GM18873 (cell line): ENCODE measurements at regions not wholly inside any gene's neighbourhood (a gene's known extent, or its start where the extent isn't known, plus 50 kb on each side); places are given as distances from the start of the nearest gene placed in this dataset.

Source experiments
- ATAC-seq: cut with Tn5 transposase; IDR thresholded peaks from one replicate; pipeline ENCODE4 v1.9.1; 2021; ENCODE audit warnings: mild to moderate bottlenecking, moderate library complexity, moderate number of reproducible peaks; ENCODE audit not compliant: unreplicated experiment, low FRiP score

GRCh38 chr10:129236274-129236691 is 230.8 kb upstream of the MGMT start:
- ATAC-seq: no peak

GRCh38 chr10:129241461-129241860 is 225.6 kb upstream of the MGMT start:
- ATAC-seq: no peak

GRCh38 chr10:129244298-129244697 is 222.7 kb upstream of the MGMT start:
- ATAC-seq: no peak

GRCh38 chr10:129244757-129245156 is 222.3 kb upstream of the MGMT start:
- ATAC-seq: no peak

GRCh38 chr10:129253161-129253864 is 213.7 kb upstream of the MGMT start:
- no peak for ATAC-seq

- no peak for ATAC-seq
Measured at GRCh38 chr10:129253865-129254179, 213.2 kb upstream of the MGMT start.

GRCh38 chr10:129258283-129258923 is 208.6 kb upstream of the MGMT start:
- ATAC-seq: no peak

GRCh38 chr10:129259128-129259815 is 207.8 kb upstream of the MGMT start:
- ATAC-seq: no peak

- no peak for ATAC-seq
Measured at GRCh38 chr10:129272176-129272575, 194.9 kb upstream of the MGMT start.

GRCh38 chr10:129272866-129273650 is 194.0 kb upstream of the MGMT start:
- no peak for ATAC-seq

GRCh38 chr10:129273860-129274259 is 193.2 kb upstream of the MGMT start:
- ATAC-seq: no peak

- no peak for ATAC-seq
Measured at GRCh38 chr10:129274748-129275474, 192.1 kb upstream of the MGMT start.

GRCh38 chr10:129275886-129276285 is 191.2 kb upstream of the MGMT start:
- no peak for ATAC-seq

- no peak for ATAC-seq
Measured at GRCh38 chr10:129277084-129277483, 190.0 kb upstream of the MGMT start.

- no peak for ATAC-seq
Measured at GRCh38 chr10:129277841-129278240, 189.2 kb upstream of the MGMT start.

GRCh38 chr10:129278686-129279085 is 188.4 kb upstream of the MGMT start:
- ATAC-seq: no peak

- no peak for ATAC-seq
Measured at GRCh38 chr10:129279446-129280154, 187.4 kb upstream of the MGMT start.

GRCh38 chr10:129280155-129280502 is 186.9 kb upstream of the MGMT start:
- ATAC-seq: no peak

- ATAC-seq: no peak
Measured at GRCh38 chr10:129280908-129281586, 186.0 kb upstream of the MGMT start.
